IMR-90 (cell line): ENCODE measurements at regions not wholly inside any gene's neighbourhood (a gene's known extent, or its start where the extent isn't known, plus 50 kb on each side); places are given as distances from the start of the nearest gene placed in this dataset.

ENCODE experiments used
- ATAC-seq: fragments of 200-7000 bp; cut with Tn5 transposase; 2 replicates; pipeline ENCODE4 v1.9.1; 2020; ENCODE audit warnings: low read depth, mild to moderate bottlenecking, moderate library complexity
- BruUV-seq: library from RNA; stranded (reverse); fragments of 400-500 nt; replicated peaks from 2 replicates; lab custom pipeline; 2021; lab: Mats Ljungman, UMichigan
- CTCF ChIA-PET: fragments of 300-600 bp; formaldehyde crosslinking; extraction: SDS; loops from one replicate; lab custom pipeline; 2021; ENCODE audit warnings: antibody characterized with exemption; lab: Yijun Ruan, JAX
- POLR2A ChIA-PET: fragments of 300-600 bp; sonication (Branson Sonifier 250); formaldehyde crosslinking; loops from one replicate; lab custom pipeline; 2022; ENCODE audit warnings: antibody characterized with exemption; ENCODE audit not compliant: unreplicated experiment; lab: Charles Lee
- DNase-seq: peaks from one replicate; pipeline ENCODE4 v3.0.0; 2013
- H2AFZ ChIP-seq: replicated peaks from 2 replicates; pipeline ENCODE3; 2013; ENCODE audit warnings: low read length, mild to moderate bottlenecking; ENCODE audit not compliant: poor library complexity
- H2AK5ac ChIP-seq: 2 replicates; pipeline ENCODE4 v1.6.1; 2013; ENCODE audit warnings: low read depth, low read length, inconsistent platforms
- H2AK9ac ChIP-seq: replicated peaks from 2 replicates; pipeline ENCODE3; 2013; ENCODE audit warnings: mild to moderate bottlenecking, low read depth, low read length, moderate library complexity; ENCODE audit not compliant: poor library complexity
- H2BK120ac ChIP-seq: 2 replicates; pipeline ENCODE4 v1.6.1; 2013; ENCODE audit warnings: low read depth, low read length, inconsistent platforms
- H2BK15ac ChIP-seq: 3 replicates; pipeline ENCODE4 v1.6.1; 2013; ENCODE audit warnings: low read depth, low read length, inconsistent platforms
- H2BK20ac ChIP-seq: 2 replicates; pipeline ENCODE4 v1.6.1; 2013; ENCODE audit warnings: low read depth, mild to moderate bottlenecking, inconsistent platforms, low read length, moderate library complexity
- H2BK5ac ChIP-seq: 2 replicates; pipeline ENCODE4 v1.6.1; 2013; ENCODE audit warnings: mild to moderate bottlenecking, low read depth, low read length, inconsistent platforms; ENCODE audit not compliant: poor library complexity, severe bottlenecking
- H3K14ac ChIP-seq: replicated peaks from 2 replicates; pipeline ENCODE4 v1.6.1; 2013; ENCODE audit warnings: low read depth, low read length, inconsistent platforms
- H3K18ac ChIP-seq: 2 replicates; pipeline ENCODE4 v1.6.1; 2013; ENCODE audit warnings: low read depth, low read length, control low read depth
- H3K23ac ChIP-seq: 2 replicates; pipeline ENCODE4 v1.6.1; 2013; ENCODE audit warnings: low read depth, low read length, inconsistent platforms
- H3K27ac ChIP-seq: 2 replicates; pipeline ENCODE4 v1.5.1; 2013; ENCODE audit warnings: mild to moderate bottlenecking, control low read depth, low read length; ENCODE audit not compliant: insufficient read depth
- H3K27me3 ChIP-seq: 2 replicates; pipeline ENCODE4 v1.6.1; 2013; ENCODE audit warnings: low read length; ENCODE audit not compliant: control insufficient read depth, insufficient read depth
- H3K36me3 ChIP-seq: 2 replicates; pipeline ENCODE4 v1.6.1; 2013; ENCODE audit warnings: low read length, mixed read lengths; ENCODE audit not compliant: control insufficient read depth, insufficient read depth
- H3K4ac ChIP-seq: 2 replicates; pipeline ENCODE4 v1.6.1; 2013; ENCODE audit warnings: low read depth, low read length, inconsistent platforms
- H3K4me1 ChIP-seq: 2 replicates; pipeline ENCODE4 v1.6.1; 2013; ENCODE audit warnings: low read length, mixed read lengths; ENCODE audit not compliant: control insufficient read depth, insufficient read depth
- H3K4me2 ChIP-seq: 2 replicates; pipeline ENCODE4 v1.6.1; 2013; ENCODE audit warnings: low read depth, mild to moderate bottlenecking, control low read depth, low read length, moderate library complexity
- H3K4me3 ChIP-seq: 2 replicates; pipeline ENCODE4 v1.5.1; 2013; ENCODE audit warnings: low read depth, mild to moderate bottlenecking, control low read depth, low read length, moderate library complexity; ENCODE audit not compliant: insufficient read depth
- H3K56ac ChIP-seq: 2 replicates; pipeline ENCODE4 v1.6.1; 2013; ENCODE audit warnings: low read length, inconsistent platforms; ENCODE audit not compliant: insufficient read depth; ENCODE audit errors: extremely low read depth
- H3K79me1 ChIP-seq, 2 experiments: 2 replicates each; pipeline ENCODE4 v1.6.1; 2013; ENCODE audit warnings: low read length in 2 of 2, inconsistent platforms in 1 of 2, low read depth in 1 of 2
- H3K9ac ChIP-seq: 2 replicates; pipeline ENCODE4 v1.6.1; 2013; ENCODE audit warnings: low read depth, low read length, control low read depth
- H3K9me1 ChIP-seq: 2 replicates; pipeline ENCODE4 v1.6.1; 2013; ENCODE audit warnings: low read length, inconsistent platforms; ENCODE audit not compliant: insufficient read depth
- H3K9me3 ChIP-seq: 2 replicates; pipeline ENCODE4 v1.6.1; 2013; ENCODE audit warnings: low read length; ENCODE audit not compliant: control insufficient read depth, insufficient read depth
- H4K20me1 ChIP-seq: 2 replicates; pipeline ENCODE4 v1.6.1; 2013; ENCODE audit warnings: low read length, inconsistent platforms; ENCODE audit not compliant: insufficient read depth
- H4K5ac ChIP-seq: 2 replicates; pipeline ENCODE4 v1.6.1; 2013; ENCODE audit warnings: mild to moderate bottlenecking, low read depth, low read length, control low read depth
- H4K8ac ChIP-seq, 2 experiments: 2 replicates each; pipeline ENCODE4 v1.6.1; 2013; ENCODE audit warnings: low read depth in 2 of 2, low read length in 2 of 2, control low read depth in 1 of 2, inconsistent platforms in 1 of 2
- H4K91ac ChIP-seq: 2 replicates; pipeline ENCODE4 v1.6.1; 2013; ENCODE audit warnings: low read depth, low read length, inconsistent platforms; ENCODE audit not compliant: insufficient read depth
- BHLHE40 ChIP-seq: fragments of 150-350 bp; IDR thresholded peaks from 2 replicates; pipeline ENCODE4 v1.6.1; 2016; ENCODE audit warnings: mild to moderate bottlenecking, low read depth, low read length
- MAFK ChIP-seq: IDR thresholded peaks from 2 replicates; pipeline ENCODE4 v1.6.1; 2012; ENCODE audit warnings: low read depth, low read length, improper control_type of control experiment
- MXI1 ChIP-seq: IDR thresholded peaks from 2 replicates; pipeline ENCODE4 v1.6.1; 2012; ENCODE audit warnings: low read depth, mild to moderate bottlenecking, low read length, moderate library complexity, borderline replicate concordance
- NFE2L2 ChIP-seq: fragments of 150-350 bp; IDR thresholded peaks from 2 replicates; pipeline ENCODE4 v1.6.1; 2016; ENCODE audit warnings: low read depth, mild to moderate bottlenecking, low read length
- RAD21 ChIP-seq: IDR thresholded peaks from 2 replicates; pipeline ENCODE4 v1.6.1; 2012; ENCODE audit warnings: low read length, improper control_type of control experiment
- RCOR1 ChIP-seq: IDR thresholded peaks from 2 replicates; pipeline ENCODE4 v1.6.1; 2012; ENCODE audit warnings: mild to moderate bottlenecking, low read length, improper control_type of control experiment; ENCODE audit not compliant: insufficient replicate concordance
- RFX5 ChIP-seq: IDR thresholded peaks from 2 replicates; pipeline ENCODE4 v1.8.0; 2012; ENCODE audit warnings: low read depth, mild to moderate bottlenecking, low read length, moderate library complexity
- WGBS, 2 experiments: methylation state at CpG; one replicate each; pipeline versions ENCODE4 v1.1.5 to v1.1.7; 2013; ENCODE audit warnings: missing lambda C conversion rate in 2 of 2; ENCODE audit not compliant: insufficient read length in 1 of 2; ENCODE audit errors: extremely low coverage in 2 of 2; 5-methylcytosine and 5-hydroxymethylcytosine counted together
- dilution Hi-C: fragments of 300-500 bp; cut with HindIII; formaldehyde crosslinking; loops from one replicate; pipeline ENCODE4 v1.14.3; 2018; ENCODE audit warnings: low sequenced_read_pairs; ENCODE audit not compliant: unreplicated experiment
- in situ Hi-C: fragments of 300-500 bp; cut with MboI; formaldehyde crosslinking; loops from 3 replicates; pipeline ENCODE4 v1.14.3; 2019; ENCODE audit warnings: low sequenced_read_pairs, inconsistent platforms, mixed read lengths
- intact Hi-C: fragments of 100-400 bp; cut with micrococcal nuclease; formaldehyde crosslinking; loops from 2 replicates; pipeline ENCODE4 v1.10.0; 2022
- TF ChIP-seq, protein P1 (sequence below): conservative IDR thresholded peaks from 2 replicates; pipeline ENCODE4 v1.5.1; 2012; ENCODE audit warnings: mild to moderate bottlenecking, low read depth, low read length, improper control_type of control experiment

DNA sequence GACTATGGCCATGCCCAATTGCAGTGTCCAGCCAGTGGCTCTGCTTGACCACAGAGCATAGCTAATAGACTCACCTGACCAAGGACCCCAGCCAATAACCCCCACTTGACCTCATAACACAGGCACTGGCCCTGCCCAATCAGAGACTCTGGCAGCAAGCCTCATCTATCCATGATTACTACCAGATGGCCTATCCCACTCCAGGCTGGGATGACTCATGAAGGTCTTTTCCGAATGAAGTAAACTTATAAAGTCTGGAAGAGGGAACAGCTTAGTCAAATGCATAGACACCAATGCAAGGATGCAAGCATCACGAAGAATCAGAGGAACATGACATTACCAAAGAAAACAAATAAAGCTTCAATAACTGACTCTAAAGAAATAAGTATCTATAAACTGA, 141.4 kb downstream of the TMEM168 start:
- H4K20me1 ChIP-seq: no peaks in the 10 kb centered on the region
- H3K9ac ChIP-seq: no peak overlapping the region
- TF ChIP-seq MAFK: no peak
- no peak for TF ChIP-seq MXI1
- TF ChIP-seq, protein P1, sequence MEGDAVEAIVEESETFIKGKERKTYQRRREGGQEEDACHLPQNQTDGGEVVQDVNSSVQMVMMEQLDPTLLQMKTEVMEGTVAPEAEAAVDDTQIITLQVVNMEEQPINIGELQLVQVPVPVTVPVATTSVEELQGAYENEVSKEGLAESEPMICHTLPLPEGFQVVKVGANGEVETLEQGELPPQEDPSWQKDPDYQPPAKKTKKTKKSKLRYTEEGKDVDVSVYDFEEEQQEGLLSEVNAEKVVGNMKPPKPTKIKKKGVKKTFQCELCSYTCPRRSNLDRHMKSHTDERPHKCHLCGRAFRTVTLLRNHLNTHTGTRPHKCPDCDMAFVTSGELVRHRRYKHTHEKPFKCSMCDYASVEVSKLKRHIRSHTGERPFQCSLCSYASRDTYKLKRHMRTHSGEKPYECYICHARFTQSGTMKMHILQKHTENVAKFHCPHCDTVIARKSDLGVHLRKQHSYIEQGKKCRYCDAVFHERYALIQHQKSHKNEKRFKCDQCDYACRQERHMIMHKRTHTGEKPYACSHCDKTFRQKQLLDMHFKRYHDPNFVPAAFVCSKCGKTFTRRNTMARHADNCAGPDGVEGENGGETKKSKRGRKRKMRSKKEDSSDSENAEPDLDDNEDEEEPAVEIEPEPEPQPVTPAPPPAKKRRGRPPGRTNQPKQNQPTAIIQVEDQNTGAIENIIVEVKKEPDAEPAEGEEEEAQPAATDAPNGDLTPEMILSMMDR: no peak
- TF ChIP-seq NFE2L2: no peak
- no peak for TF ChIP-seq BHLHE40
- no peak for TF ChIP-seq RFX5
- no peak for TF ChIP-seq RCOR1
- no peak for TF ChIP-seq RAD21
- H4K5ac ChIP-seq: no peak overlapping the region
- ChIA-PET POLR2A (no interaction called here), CTCF (no interaction called here)
- no peaks in the 10 kb centered on the region for H3K27me3 ChIP-seq
- H3K9me1 ChIP-seq: no peaks in the 10 kb centered on the region
- peaks cover 5% of the 10 kb centered on the region for H3K9me3 ChIP-seq
- H2AFZ ChIP-seq: no peak overlapping the region
- no peak overlapping the region for H3K56ac ChIP-seq
- H2BK120ac ChIP-seq: no peak overlapping the region
- H3K4me2 ChIP-seq: no peak overlapping the region
- ATAC-seq (no peak), DNase-seq (no peak)
- no peak overlapping the region for H3K18ac ChIP-seq
- no peaks in the 10 kb centered on the region for H3K4me1 ChIP-seq
- no peak overlapping the region for H2BK5ac ChIP-seq
- no peak overlapping the region for H2AK5ac ChIP-seq
- H3K36me3 ChIP-seq: no peaks in the 10 kb centered on the region
- no peaks in the 10 kb centered on the region for H3K79me1 ChIP-seq
- H3K14ac ChIP-seq: no peak overlapping the region
- H2AK9ac ChIP-seq: no peak overlapping the region
- intact Hi-C loops: no loop called here
- no peak overlapping the region for H3K4ac ChIP-seq
- BruUV-seq: no TSS peak
- H4K91ac ChIP-seq: no peak overlapping the region
- in situ Hi-C loops: no loop called here
- H3K23ac ChIP-seq: no peak overlapping the region
- no peak overlapping the region for H3K27ac ChIP-seq
- no peak overlapping the region for H2BK20ac ChIP-seq
- no peak overlapping the region for H4K8ac ChIP-seq
- no peak overlapping the region for H2BK15ac ChIP-seq
- WGBS, 2 experiments: no CpG with 5 or more reads among the region's 2 CpGs
- no peak overlapping the region for H3K4me3 ChIP-seq
- dilution Hi-C loops: no loop called here
